NCI-H2107 (cell line): ENCODE measurements at regions not wholly inside any gene's neighbourhood (a gene's known extent, or its start where the extent isn't known, plus 50 kb on each side); places are given as distances from the start of the nearest gene placed in this dataset.

Experiments
- DNase-seq: peaks from one replicate; lab custom pipeline; 2025; lab: John Stamatoyannopoulos, UW

DNA sequence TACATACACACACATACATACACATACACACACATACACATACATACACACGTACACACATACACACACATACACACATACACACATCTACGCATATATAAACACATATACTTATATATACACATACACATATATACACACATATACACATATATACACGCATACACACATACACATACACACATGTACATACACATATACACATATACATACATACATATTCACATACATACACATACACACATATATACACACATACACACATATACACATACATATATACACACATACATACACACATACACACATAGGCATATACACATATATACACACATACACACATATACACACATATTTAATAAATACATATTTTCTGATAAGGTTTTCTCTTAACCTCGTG is 324.0 kb downstream of the RPS6KC1 start:
- DNase-seq: no peak

DNA sequence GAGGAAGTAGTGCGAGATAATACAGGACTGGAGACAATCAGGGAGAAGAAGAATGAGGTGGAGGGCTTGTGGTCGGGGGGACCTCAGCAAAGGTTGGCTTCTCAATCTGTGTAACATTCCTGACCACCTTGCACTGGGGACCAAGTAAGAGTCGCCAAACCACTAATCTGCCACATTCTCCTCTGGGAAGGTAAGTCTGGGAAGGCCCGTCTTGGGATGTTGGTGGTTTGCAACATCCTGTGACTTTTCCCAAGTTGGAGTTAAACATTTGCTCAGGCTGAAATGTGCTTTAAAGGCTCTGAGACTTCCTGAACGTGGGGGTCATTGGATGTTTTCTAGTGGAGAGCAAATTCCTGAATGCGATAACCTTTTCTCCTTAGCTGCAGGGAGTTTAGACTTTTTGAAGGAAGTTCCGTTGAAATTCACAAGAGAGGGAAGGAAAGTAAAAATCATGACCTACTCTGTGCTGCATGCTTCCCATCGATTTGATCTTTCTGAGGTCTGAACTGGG is 325.9 kb downstream of the RPS6KC1 start:
- DNase-seq: no peak

DNA sequence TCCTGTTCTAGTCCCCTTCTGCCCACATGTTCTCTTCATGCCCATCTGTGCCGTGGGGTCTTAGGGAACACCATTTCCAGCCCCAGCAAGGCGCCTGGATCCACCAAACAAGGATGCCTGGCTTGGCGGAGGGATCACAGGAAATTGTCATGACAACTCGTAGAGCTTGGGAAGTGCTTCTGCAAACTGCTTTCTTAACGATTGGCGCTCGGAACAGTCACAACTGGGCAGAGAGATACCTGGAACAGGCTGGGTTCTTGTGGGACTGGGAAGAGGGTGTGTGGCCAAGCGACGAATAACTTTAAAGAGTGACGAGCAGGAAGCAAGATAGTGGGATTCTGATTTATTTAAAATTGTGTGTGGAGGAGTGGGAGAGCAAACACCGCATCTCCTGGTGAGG is 329.8 kb downstream of the RPS6KC1 start:
- DNase-seq: no peak

DNA sequence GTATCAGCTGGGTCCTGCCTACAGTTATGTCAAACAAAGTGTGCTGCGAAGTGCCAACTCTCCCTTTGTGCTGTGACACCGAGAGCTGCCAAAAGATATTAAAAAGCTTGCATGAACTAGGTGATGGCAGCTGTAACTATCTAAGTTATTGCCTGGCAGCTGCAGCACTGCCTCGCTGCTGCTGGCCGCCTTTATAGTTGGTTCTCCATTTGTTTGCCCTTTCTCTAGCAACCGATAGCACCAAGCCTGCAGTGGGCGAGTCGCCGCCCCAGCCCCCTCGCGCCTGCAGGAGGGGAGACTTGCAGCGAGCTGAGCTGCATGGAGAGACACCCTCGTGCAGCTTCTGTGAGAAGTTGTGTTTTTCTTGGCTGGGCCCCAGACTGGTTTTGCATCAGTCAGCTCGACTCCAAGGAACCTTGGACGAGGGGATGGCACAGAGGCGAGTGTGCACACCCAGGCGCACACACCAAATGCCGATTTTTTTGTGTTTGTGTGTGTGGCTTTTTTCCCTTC is 330.6 kb downstream of the RPS6KC1 start:
- DNase-seq: no peak

DNA sequence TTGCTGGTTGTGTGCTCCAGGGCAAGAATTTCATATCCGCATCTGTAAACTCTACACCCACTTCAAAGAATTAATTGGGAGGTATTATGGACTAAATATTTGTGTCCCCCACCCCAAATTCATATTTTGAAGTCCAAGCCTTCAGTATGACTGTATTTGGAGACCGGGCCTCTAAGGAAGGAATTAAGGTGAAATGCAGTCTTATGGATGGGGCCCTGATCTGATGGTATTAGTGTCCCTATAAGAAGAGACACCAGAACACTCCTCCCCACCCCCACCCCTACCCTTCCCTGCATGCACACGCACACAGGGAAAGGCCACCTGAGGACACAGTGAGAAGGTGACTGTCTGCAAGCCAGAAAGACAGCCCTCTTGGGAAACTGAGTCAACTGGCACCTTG is 332.4 kb downstream of the RPS6KC1 start:
- no peak for DNase-seq

DNA sequence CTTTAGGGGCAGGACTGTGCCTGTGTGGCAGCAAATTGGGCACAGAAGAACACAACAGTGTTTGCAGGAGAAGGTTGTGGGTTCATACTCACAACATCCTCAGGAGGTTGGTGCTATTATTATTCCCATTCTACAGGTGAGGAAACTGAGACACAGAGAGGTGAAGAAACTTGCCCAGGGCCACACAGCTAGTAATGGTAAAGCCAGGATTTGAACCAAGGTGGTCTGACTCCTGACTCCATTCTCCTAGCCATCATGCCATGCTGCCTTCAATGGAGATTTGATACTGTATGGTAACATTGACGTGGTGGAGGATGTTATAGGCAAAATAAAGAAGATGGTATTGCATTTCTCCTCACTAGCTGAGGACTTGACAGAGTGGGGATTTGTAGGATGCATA is 334.2 kb downstream of the RPS6KC1 start:
- no peak for DNase-seq

DNA sequence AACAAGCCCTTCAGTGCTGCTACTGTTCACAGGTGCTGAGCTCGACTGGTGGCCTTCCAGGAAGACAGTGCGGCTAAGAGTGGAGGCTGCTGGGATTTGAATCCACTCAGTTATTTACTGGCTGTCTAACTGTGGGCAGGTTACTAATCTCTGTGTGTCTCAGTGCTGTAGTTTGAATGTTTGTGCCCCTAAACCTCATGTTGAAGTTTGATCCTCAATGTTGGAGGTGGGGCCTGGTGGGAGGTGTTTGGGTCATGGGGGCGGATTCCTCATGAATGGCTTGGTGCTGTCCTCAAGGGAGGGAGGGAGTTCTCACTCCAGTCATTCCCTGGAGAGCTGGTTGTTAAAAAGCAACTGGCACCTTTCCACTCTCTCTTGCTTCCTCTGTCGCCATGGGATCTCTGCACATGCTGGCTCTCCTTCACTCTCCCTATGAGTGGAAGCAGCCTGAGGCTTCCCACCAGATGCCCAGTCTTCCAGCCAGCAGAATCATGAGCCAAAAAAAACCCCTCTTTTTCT is 334.8 kb downstream of the RPS6KC1 start:
- no peak for DNase-seq

DNA sequence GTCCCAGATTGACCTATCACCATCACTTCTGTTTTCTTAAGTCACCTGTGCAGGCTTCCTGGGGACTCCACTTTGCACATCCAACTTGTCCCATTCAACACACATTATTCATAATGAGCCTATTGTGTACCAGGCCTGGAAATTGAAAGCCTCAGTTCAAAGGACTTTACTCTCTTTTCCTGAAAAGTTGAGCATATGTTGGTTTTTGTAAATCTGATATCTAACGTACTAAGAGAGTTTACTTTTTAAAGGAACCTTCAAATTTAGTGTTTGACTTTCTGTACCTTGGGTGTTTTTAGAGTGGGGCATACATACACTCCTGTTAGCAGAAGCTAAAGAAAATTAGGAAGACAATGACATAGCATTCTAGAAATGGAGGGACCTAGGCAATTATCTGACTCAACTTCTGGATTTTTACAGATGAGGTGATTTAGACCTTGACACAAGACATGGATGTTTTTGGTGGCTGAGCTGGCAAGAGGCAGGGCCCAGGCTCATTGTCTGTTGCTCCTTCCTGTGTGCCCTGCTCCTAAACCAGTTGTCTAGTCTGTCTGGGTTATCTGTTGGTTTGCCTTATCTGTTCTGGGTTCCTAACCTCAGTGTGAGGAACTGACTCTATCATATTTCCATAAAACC is 336.5 kb downstream of the RPS6KC1 start:
- DNase-seq: no peak

DNA sequence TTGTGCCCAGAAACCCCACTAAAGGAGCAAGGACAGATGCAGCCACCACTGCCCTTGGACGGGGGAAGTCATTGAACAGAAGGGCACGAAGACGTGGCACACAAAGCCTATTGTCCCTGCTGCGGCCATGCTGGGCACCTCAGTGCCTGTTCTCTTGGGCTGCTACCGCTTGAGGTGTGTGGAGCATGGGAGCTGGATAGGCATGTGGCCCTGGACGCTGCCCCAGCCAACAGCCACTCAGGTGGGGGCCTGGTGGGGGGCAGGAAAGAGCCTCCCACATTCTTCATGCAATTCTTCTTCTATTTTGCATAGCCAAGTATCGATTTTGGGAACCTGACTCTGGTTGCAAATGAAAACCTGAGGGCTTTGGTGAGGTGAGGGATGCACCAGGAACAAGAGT is 337.2 kb downstream of the RPS6KC1 start:
- DNase-seq: no peak

DNA sequence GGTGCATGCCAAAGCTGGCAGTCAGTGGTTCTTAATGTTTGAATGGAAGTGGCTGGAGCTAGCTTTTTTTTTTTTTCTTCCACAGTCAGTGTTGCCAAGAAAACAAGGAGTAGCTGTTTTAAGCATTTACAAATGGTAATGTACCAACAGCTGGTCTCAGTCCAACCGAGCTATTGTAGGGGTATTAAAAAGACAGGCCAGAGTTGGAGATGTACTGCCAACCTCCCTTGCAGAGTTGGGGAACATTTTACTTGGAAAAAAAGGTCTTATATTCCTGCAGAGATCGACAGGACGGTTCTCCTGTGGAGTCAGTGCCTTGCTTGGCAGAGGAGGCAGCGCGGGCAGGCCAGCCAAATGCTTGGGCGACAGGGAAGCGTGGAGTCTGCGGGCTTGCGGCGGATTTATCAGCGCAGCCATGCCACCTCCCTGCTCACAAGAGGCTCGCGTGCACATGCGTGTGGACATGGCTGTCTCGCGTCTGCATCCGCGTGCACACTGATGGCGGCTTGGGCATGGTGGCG is 338.1 kb downstream of the RPS6KC1 start:
- DNase-seq: no peak

DNA sequence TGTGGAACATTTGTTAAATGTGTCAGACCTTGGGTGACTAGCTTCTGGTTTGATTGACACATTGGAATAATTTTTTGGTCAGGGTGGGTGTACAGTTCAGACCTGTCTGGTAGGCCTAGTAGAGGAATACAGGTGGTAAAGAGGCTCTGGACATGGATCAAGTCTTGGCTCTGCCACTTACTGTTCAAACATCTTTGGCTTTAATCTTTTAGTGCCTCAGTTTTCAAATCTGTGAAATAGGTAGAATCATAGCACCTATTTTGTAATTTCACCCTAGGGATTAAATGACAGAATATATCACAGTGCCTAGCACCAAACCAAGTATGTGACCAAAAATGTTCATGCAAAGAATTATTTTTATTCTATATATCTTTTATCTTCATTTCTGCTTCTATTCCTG is 340.4 kb downstream of the RPS6KC1 start:
- no peak for DNase-seq

DNA sequence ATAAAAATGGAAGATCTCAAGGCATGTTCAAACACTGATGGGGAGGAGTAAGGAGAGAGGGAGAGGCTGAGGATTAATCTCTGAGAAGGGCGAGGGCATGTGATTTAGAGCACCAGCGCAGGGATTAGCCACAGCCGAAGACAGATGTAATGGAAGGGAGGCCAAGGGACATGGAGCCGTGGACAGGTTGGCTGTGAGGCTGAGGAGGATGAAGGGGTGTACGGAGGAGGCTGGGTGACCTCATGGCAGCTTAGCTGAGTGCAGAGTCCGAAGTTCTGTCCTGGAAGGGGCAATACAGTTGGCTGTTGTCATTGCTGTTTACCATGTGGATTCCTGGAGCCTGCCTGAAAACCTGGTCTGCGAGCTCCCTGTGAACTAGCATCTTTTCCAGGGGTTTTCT is 342.8 kb downstream of the RPS6KC1 start:
- no peak for DNase-seq

DNA sequence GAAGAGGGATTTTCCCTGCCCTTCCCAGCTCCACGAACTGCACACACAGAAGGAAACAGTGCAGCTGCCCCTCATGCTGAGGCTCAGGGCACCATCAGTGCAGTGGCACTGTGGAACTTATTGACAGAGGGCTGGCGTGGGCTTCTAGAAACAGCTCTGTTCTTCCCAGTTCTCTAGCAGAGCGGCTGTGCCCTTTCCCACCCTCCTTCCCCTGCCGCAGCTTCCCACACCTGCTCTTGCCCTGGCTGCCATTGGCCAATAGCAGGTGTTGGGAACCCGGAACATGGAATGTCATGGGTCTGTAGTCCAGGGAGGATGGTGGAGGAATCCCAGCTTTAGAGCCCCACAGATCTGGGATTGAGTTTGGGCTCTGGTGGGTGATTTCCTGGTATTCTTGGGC is 343.8 kb downstream of the RPS6KC1 start:
- no peak for DNase-seq

DNA sequence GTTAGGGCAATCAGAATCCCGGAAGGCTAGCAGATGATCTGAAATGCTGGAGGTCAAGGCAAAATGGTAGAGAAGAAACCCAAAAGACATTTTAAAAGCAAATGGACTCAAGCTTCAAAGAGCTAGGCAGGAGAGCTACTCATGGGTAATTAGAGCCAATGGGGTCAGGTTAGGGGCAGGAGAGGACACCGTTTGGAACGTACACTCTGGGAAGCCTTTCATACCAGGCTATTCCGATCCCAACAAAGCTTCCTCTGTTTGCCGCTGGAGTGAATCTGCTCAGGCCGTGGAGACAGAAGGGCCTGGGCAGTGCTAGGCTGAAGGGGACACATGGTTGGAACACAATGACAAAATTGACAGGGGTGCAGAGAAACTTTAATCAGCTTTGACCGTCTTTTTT is 346.6 kb downstream of the RPS6KC1 start:
- DNase-seq: no peak

DNA sequence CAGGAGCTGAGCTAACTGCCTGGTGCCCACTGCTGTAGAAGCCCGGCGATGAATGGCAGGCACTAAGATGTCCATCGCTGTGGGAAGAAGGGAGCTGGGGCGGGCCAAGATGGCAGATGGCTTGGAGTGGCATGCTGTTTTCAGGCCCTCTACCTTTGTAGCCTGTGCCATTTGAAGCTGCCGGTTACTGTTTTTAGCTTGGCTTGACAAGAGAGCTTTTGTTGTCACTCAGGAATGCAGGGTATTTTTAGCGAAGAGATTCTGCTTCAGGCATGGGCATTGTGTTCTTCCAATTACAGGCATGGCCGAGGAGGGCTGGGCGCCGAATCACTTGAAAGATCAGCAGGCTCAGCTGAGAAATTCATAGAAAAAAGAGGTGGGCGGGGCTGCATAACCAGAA is 348.7 kb downstream of the RPS6KC1 start:
- no peak for DNase-seq

DNA sequence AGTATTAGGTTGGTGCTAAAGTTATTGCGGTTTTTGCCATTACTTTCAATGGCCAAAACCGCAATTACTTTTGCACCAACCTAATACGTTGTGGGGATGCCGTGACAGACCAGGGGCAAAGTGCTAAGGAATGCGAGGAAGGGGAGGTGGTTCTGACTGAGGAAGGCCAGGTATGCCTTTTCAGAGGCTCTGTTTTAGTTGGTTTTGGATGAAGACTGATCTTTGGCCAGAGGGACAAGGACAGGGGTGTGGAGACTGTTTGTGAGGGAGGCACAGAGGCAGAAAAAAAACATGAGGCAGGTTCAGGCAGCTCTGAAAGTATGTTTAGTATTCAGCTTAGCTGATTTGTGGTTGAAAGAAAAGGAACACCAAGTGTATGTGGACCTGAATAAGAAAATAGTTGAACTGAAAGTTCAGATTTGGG is 358.2 kb downstream of the RPS6KC1 start:
- DNase-seq: no peak

DNA sequence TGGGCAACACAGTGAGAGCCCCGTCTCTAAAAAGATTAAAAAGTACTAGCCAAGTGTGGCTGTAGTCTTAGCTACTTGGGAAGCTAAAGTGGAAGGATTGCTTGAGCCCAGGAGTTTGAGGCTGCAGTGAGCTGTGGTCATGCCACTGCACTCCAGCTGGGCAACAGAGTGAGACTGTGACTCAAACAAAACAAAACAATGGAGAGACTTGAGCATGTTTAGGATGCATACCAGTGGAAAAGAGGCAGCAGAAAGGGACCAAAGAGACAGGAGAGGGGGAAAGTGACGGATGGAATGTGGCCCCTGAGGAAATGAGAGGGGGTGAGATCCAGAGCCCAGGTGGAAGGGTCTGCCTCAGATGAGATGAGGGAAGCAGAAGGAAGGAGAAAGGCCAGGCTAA is 358.9 kb downstream of the RPS6KC1 start:
- DNase-seq: no peak

DNA sequence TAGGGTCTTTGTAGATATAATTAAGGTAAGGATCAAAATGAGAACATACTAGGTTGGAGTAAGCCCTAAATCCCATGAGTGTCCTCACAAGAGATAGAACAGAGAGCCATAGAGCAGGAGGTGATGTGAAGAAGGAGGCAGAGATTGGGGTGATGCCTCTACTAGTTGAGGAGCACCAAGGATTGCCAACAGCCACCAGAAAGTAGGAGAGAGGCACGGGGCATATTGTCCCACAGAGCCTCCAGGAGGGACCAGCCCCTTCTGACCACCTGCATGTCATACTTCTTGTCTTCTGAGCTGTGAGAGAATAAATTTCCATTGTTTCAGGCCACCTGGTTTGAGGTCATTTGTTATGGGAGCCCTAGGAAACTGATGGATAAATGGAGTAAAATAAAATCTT is 363.3 kb downstream of the RPS6KC1 start:
- DNase-seq: no peak

DNA sequence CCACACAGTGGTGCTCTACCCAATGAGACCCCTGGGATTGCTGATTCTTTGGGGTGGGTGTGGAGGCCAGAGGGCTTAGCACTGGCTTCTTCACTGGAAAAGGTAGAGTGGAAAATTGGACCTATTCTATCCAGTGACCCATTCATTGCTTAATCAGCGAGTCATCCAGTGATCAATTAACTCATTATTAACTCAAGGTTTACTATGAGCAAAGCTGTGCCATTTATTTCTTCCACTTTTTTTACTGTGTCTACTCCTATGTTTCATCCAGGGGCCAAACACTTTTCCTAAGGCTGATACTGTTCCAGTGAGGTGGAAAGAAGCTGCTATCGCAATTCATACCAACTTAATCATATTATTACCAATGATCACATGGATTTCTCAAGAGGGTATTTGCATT is 363.9 kb downstream of the RPS6KC1 start:
- no peak for DNase-seq

DNA sequence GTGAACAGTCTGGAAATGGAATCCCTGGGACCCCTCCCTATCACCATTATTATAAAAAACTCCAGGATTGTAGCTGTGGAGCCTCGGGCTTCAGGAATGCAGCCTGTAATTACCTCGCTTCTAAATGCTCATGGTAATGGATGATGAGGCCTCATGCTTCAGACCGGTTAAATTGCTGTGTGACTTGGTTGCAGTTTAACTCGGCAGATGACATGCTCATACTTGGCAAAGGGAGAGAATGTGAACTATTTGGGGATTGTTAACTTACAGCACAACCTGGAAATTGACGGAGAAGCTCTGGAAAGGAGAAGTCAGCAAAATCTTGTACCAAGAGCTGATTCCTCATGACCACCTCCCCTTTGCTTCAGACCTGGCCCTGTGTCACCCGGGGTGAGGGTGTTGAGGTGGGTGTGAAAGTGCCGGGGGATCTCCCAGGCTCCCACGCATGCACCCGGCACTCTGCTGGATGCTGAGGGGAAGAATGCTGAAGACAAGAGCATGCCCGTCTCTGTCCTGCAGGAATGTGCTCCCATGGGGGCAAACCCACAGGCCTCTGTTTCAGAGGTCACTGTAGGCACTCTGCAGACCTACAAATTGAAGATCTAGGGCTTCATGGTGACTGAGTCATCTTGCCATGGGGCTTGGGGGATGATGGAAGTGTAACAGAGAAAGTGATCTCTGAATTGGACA is 364.8 kb downstream of the RPS6KC1 start:
- no peak for DNase-seq

DNA sequence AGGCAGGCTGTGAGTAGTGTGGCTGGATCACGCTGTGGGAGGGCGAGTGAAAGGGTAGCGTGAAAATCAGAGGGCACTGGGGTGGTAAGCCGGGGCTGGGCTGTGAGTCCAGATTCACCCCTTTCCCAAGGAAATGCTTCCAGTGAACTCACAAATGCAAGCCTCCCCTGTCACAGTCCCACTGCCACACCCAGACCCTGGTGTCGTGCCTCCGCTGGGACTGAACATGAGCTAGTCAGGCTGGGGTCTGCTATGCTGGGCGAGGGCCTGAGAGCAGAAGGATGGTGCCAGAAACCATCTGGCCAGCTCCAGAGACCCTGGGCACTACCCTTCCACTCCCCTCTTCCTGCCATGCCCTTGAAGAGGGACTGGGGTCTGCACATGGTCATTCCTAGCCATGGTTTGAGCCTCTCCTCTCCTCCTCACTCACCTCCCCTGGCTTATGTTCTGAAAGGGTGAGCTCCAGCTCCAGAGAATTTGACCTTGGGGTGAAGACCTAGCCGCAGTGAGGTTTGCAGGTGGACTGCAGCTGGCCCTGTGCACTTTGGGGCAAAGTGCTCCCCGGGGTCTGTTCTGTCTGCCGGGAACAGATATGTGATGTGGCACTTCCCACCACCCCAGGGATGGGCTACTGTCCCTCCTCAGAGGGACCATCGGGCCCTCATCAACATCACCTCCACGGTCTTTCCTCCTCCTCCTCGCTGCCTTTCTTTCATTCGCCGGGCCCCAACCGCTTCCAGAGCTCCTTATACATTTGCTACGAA is 365.6 kb downstream of the RPS6KC1 start:
- no peak for DNase-seq

DNA sequence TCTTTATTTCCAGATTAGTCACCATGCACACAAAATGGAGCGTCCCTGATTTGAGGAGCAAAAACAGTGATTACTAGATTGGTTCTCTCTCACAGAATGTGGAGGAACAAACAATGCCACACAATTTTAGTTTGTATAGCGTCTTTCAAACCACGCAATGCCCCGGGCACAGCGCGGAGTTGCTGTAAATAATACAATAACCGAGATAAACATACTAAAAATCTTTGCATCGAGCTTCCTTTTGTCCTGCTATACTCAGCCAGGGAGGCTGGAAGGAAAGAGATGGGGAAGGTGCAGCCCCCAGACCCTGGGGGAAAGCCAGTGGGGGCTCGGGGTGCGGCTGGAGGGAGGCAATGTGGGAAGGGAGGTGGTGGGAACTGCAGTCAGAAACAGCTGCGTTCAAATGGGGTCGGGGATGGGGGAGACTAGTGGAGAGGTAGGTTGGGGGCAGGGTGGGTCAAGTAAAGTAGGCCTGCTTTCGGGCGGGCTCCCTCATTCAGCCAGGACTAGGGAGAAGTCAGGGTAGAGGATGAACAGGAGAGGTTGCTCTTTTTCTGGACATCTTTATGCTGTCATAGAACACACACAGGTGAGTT is 366.3 kb downstream of the RPS6KC1 start:
- DNase-seq: no peak
